NCI-H526 treated with DMSO at 0.1 percent for 48 hours (cell line): ENCODE measurements at regions not wholly inside any gene's neighbourhood (a gene's known extent, or its start where the extent isn't known, plus 50 kb on each side); places are given as distances from the start of the nearest gene placed in this dataset.

ENCODE experiments used
- DNase-seq: peaks from one replicate; lab custom pipeline; 2025; lab: John Stamatoyannopoulos, UW

DNA sequence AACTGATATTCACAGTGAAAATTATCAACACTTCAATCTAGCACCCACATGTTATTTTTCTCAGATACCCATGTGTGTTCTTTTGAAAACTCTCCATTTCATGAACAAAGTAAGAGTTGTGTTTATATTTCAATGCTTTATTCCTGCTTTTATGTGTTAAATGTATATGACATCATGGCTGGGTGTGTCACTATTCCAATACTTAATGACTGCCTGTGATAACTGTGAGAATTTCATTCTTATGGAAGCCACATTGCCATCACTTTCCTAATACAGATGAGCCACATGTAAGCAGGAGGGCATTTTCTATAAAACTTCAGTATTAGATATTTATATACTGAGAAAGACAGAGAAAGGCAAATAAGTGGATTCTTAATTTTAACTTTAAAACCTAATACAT, 100.4 kb upstream of the FIGN start:
- DNase-seq = no peak

- DNase-seq = no peak
Observed at GRCh38 chr2:163834841-163835240, 99.0 kb upstream of the FIGN start.

GRCh38 chr2:163834221-163834620, 98.4 kb upstream of the FIGN start:
- no peak for DNase-seq

- no peak for DNase-seq
Observed at GRCh38 chr2:163828771-163829170, 93.0 kb upstream of the FIGN start.

DNA sequence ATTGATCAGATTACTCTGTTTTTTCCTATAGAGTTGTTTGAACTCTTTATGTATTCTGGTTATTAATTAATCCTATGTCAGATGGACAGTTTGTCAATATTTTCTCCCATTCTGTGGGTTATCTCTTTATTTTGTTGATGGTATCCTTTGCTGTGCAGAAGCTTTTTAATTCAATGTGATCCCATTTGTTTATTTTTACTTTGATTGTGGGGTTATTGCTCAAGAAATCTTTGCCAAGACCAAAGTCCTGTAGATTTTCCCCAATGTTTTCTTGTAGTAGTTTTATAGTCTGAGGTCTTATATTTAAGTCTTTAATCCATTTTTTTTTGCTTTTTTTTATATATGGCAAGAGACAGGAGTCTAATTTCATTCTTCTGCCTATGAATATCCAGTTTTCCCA, 86.2 kb upstream of the FIGN start:
- DNase-seq = no peak

- DNase-seq = no peak
Observed at GRCh38 chr2:163812926-163813520, 77.2 kb upstream of the FIGN start.

DNA sequence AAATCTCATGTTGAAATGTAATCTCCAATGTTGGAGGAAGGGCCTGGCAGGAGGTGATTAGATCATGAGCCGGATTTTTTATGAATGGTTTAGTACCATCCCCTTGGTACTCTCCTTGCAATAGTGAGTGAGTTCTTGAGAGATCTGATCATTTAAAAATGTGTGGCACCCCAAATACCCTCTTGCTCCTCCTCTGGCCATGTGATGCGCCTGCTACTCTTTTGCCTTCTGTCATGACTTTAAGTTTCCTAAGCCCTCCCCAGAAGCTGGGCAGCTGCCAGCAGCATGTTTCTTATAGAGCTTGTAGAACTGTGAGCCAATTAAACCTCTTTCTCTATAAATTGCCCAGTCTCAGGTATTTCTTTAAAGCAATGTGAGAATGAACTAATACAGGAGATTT, 72.6 kb upstream of the FIGN start:
- DNase-seq = no peak

- DNase-seq = no peak
Observed at GRCh38 chr2:163802284-163802683, 66.5 kb upstream of the FIGN start.

- DNase-seq = no peak
Observed at GRCh38 chr2:163801486-163801885, 65.7 kb upstream of the FIGN start.

DNA sequence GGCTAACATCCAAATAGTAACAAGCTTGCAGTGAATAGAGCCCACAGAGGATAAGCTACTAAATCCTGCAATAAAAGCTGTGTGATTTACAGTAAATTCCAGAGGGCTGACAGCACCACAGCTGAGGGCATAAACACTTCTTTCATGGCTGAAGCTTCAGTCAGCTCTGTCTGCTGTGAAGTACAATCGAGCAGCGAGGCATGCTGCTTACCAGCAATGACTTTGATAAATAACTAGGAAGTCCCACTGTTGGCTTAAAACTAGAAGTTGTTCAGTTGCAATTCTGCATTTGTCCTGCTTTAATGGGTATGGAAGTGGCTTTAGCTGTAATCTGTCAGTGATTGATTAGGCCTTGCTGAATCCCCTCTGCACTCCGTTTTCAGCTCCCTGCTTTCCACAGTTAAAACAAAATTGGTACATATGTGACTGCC, 65.2 kb upstream of the FIGN start:
- no peak for DNase-seq

- no peak for DNase-seq
Observed at GRCh38 chr2:163799807-163800206, 64.0 kb upstream of the FIGN start.

GRCh38 chr2:163794635-163795034, 58.8 kb upstream of the FIGN start:
- no peak for DNase-seq
